Fibroblast of lung (primary cell): ENCODE measurements at regions not wholly inside any gene's neighbourhood (a gene's known extent, or its start where the extent isn't known, plus 50 kb on each side); places are given as distances from the start of the nearest gene placed in this dataset.

Source experiments
- DNase-seq, 2 donors: peaks; one replicate each; pipeline versions ENCODE4 v3.0.0 to v3.0.0-alpha.2; 2010; ENCODE audit warnings: low read depth in 2 of 2
- H2AFZ ChIP-seq: 2 replicates; pipeline ENCODE4 v1.5.1; 2012; ENCODE audit warnings: low read length, control low read depth, inconsistent platforms
- H3K27ac ChIP-seq: 2 replicates; pipeline ENCODE4 v1.5.1; 2011; ENCODE audit warnings: low read length, control low read depth; ENCODE audit not compliant: insufficient read depth
- H3K27me3 ChIP-seq: 2 replicates; pipeline ENCODE4 v1.5.1; 2011; ENCODE audit warnings: mild to moderate bottlenecking, low read length; ENCODE audit not compliant: control insufficient read depth, insufficient read depth
- H3K36me3 ChIP-seq: 2 replicates; pipeline ENCODE4 v1.5.1; 2011; ENCODE audit warnings: low read length; ENCODE audit not compliant: control insufficient read depth, insufficient read depth
- H3K4me1 ChIP-seq: 2 replicates; pipeline ENCODE4 v1.5.1; 2011; ENCODE audit warnings: low read length; ENCODE audit not compliant: control insufficient read depth, insufficient read depth; ENCODE audit errors: extremely low read depth
- H3K4me2 ChIP-seq: 2 replicates; pipeline ENCODE4 v1.5.1; 2011; ENCODE audit warnings: low read length, control low read depth; ENCODE audit not compliant: insufficient read depth; ENCODE audit errors: extremely low read depth
- H3K4me3 ChIP-seq, 4 experiments: fragments of 200-600 bp in 1 of 4; sonication (generic) in 1 of 4; replicated peaks in 1 of 4; 2 replicates each; pipeline ENCODE4 v1.5.1; 2011 to 2016; ENCODE audit warnings: low read length in 4 of 4, low read depth in 3 of 4, mild to moderate bottlenecking in 3 of 4, control low read depth in 2 of 4, inconsistent platforms in 1 of 4, mixed read lengths in 1 of 4; ENCODE audit not compliant: insufficient read depth in 1 of 4; ENCODE audit errors: control extremely low read depth in 1 of 4
- H3K79me2 ChIP-seq: 2 replicates; pipeline ENCODE4 v1.5.1; 2012; ENCODE audit warnings: mild to moderate bottlenecking, low read length, inconsistent platforms; ENCODE audit not compliant: control insufficient read depth, insufficient read depth
- H3K9ac ChIP-seq: 2 replicates; pipeline ENCODE4 v1.5.1; 2011; ENCODE audit warnings: mild to moderate bottlenecking, low read length, control low read depth; ENCODE audit not compliant: insufficient read depth
- H3K9me3 ChIP-seq: 2 replicates; pipeline ENCODE4 v1.5.1; 2012; ENCODE audit warnings: low read depth, low read length; ENCODE audit not compliant: control insufficient read depth, insufficient read depth
- H4K20me1 ChIP-seq: 2 replicates; pipeline ENCODE4 v1.5.1; 2011; ENCODE audit warnings: low read length; ENCODE audit not compliant: control insufficient read depth, insufficient read depth; ENCODE audit errors: extremely low read depth
- EZH2 ChIP-seq: IDR thresholded peaks from 2 replicates; pipeline ENCODE4 v1.5.1; 2012; ENCODE audit warnings: low read length, control low read depth, mild to moderate bottlenecking; ENCODE audit errors: missing control alignments
- TF ChIP-seq, protein P1 (sequence below), 2 donors: IDR thresholded peaks in 1 of 2; conservative IDR thresholded peaks in 1 of 2; 1 replicate in 1 of 2; 2 replicates in 1 of 2; pipeline ENCODE4 v1.5.1; 2011 to 2012; ENCODE audit warnings: low read length in 2 of 2, control low read depth in 1 of 2, inconsistent platforms in 1 of 2, low read depth in 1 of 2, mild to moderate bottlenecking in 1 of 2

DNA sequence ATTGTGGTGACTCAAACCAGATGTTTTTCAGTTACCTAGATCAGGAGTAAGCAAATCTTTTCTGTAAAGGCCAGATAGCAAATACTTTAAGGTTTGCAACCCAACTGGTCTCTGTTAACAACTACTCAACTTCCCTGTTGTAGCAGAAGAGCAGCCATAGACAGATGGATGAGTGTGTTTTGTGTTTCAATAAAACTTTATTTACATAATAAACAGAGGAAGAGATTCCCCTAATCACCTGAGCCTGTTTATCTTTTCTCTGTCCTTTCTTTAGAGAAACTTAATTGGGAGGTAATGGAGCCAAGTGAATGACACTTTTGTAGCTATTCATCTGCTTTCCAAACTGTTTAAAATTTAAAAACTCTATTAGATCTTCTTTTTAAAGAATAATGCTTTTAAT lies 365.1 kb downstream of the IPO8 start:
- no peaks in the 10 kb centered on the region for H3K36me3 ChIP-seq
- no peak for TF ChIP-seq EZH2
- TF ChIP-seq, protein P1, sequence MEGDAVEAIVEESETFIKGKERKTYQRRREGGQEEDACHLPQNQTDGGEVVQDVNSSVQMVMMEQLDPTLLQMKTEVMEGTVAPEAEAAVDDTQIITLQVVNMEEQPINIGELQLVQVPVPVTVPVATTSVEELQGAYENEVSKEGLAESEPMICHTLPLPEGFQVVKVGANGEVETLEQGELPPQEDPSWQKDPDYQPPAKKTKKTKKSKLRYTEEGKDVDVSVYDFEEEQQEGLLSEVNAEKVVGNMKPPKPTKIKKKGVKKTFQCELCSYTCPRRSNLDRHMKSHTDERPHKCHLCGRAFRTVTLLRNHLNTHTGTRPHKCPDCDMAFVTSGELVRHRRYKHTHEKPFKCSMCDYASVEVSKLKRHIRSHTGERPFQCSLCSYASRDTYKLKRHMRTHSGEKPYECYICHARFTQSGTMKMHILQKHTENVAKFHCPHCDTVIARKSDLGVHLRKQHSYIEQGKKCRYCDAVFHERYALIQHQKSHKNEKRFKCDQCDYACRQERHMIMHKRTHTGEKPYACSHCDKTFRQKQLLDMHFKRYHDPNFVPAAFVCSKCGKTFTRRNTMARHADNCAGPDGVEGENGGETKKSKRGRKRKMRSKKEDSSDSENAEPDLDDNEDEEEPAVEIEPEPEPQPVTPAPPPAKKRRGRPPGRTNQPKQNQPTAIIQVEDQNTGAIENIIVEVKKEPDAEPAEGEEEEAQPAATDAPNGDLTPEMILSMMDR (conservative IDR thresholded peaks at IDR 0.05 in 1 of 2, IDR thresholded peaks at IDR 0.05 in 1 of 2; ENCODE audit: low read depth in 1 of 2, low read length in 2 of 2), result no peak
- no peaks in the 10 kb centered on the region for H3K9me3 ChIP-seq
- H3K27me3 ChIP-seq, result no peaks in the 10 kb centered on the region
- no peaks in the 10 kb centered on the region for H3K79me2 ChIP-seq
- H3K4me1 ChIP-seq, result no peaks in the 10 kb centered on the region
- no peak overlapping the region for H3K4me2 ChIP-seq
- no peak overlapping the region for H3K9ac ChIP-seq
- DNase-seq, result no peak
- no peak overlapping the region for H3K27ac ChIP-seq
- H3K4me3 ChIP-seq, result no peak overlapping the region
- no peaks in the 10 kb centered on the region for H4K20me1 ChIP-seq
- no peak overlapping the region for H2AFZ ChIP-seq

DNA sequence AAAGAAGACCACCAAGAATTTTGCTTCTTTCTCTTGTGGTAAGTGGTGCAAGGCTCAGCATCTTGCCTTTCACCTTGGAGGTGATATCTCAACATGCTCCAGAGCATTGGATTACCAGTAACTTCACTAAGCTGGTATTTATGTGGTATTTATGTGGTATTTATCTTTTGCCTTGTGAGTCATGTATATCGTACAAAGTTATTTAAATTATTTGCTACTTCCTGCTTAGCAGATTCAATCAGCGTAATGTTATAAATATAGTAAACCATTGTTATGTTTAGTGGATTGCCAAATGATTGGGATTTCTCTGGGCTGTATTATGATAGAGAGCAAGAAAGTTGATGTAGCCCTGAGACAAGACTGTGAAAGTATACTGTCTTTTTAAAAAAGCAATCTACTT lies 366.4 kb downstream of the IPO8 start:
- H3K27ac ChIP-seq, result no peak overlapping the region
- H3K4me1 ChIP-seq, result no peaks in the 10 kb centered on the region
- H3K79me2 ChIP-seq, result no peaks in the 10 kb centered on the region
- no peak for TF ChIP-seq EZH2
- TF ChIP-seq, protein P1 (conservative IDR thresholded peaks at IDR 0.05 in 1 of 2, IDR thresholded peaks at IDR 0.05 in 1 of 2; ENCODE audit: low read depth in 1 of 2, low read length in 2 of 2), result no peak
- no peaks in the 10 kb centered on the region for H3K36me3 ChIP-seq
- DNase-seq, result peak; percentile 22 to 64
- no peak overlapping the region for H3K9ac ChIP-seq
- H3K4me3 ChIP-seq, result no peak overlapping the region
- no peak overlapping the region for H2AFZ ChIP-seq
- no peaks in the 10 kb centered on the region for H4K20me1 ChIP-seq
- no peak overlapping the region for H3K4me2 ChIP-seq
- no peaks in the 10 kb centered on the region for H3K27me3 ChIP-seq
- H3K9me3 ChIP-seq, result no peaks in the 10 kb centered on the region

DNA sequence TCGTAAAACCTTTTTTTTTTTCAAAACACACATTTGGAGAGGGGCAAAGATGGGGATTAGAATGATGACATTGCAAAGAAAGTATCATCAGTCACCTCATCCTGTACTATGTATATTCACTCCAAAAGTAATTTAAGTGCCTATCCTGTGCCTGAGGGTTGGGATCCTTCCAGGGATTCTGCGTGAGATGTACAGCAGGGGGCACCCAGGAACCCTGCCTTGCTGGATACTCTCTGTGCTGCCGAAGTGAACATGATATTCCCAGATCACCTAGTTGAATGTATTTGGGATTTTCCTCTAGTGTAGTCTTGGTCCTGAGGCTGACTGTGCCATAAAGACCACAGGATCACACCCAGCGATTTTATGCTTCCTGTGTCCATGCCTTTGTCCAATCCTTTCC lies 372.7 kb downstream of the IPO8 start:
- Histone ChIP-seq H3K9me3 (no peaks in the 10 kb centered on the region), H2AFZ (no peak overlapping the region), H3K36me3 (no peaks in the 10 kb centered on the region), H3K27ac (no peak overlapping the region), H3K4me1 (no peaks in the 10 kb centered on the region), H3K4me2 (no peak overlapping the region), H3K27me3 (no peaks in the 10 kb centered on the region), H4K20me1 (no peaks in the 10 kb centered on the region), H3K9ac (no peak overlapping the region), H3K4me3 (no peak overlapping the region), H3K79me2 (no peaks in the 10 kb centered on the region)
- DNase-seq, result no peak
- TF ChIP-seq EZH2, result no peak
- TF ChIP-seq, protein P1 (conservative IDR thresholded peaks at IDR 0.05 in 1 of 2, IDR thresholded peaks at IDR 0.05 in 1 of 2; ENCODE audit: low read depth in 1 of 2, low read length in 2 of 2), result no peak
